Mesothelial cell of epicardium (in vitro differentiated cells): ENCODE measurements at regions not wholly inside any gene's neighbourhood (a gene's known extent, or its start where the extent isn't known, plus 50 kb on each side); places are given as distances from the start of the nearest gene placed in this dataset.

Experiments
- DNase-seq, 2 experiments: peaks; one replicate each; pipeline ENCODE4 v3.0.0; 2021; ENCODE audit warnings: low spot score in 2 of 2; ENCODE audit not compliant: unreplicated experiment in 2 of 2
- H3K27ac Mint-ChIP-seq: 2 replicates; pipeline ENCODE4 v1.8.0; 2021; ENCODE audit warnings: mixed read lengths
- H3K27me3 Mint-ChIP-seq: 2 replicates; pipeline ENCODE4 v1.8.0; 2021; ENCODE audit warnings: low read depth, mixed read lengths
- H3K36me3 Mint-ChIP-seq: 2 replicates; pipeline ENCODE4 v1.8.0; 2021; ENCODE audit warnings: mixed read lengths
- H3K4me1 Mint-ChIP-seq: 2 replicates; pipeline ENCODE4 v1.8.0; 2021; ENCODE audit warnings: mixed read lengths
- H3K4me3 Mint-ChIP-seq: 2 replicates; pipeline ENCODE4 v1.8.0; 2021; ENCODE audit warnings: mild to moderate bottlenecking, moderate library complexity, mixed read lengths
- H3K9me3 Mint-ChIP-seq: 2 replicates; pipeline ENCODE4 v1.8.0; 2021; ENCODE audit warnings: mixed read lengths
- CTCF ChIP-seq: fragments of 200-600 bp; sonication (generic); IDR thresholded peaks from one replicate; pipeline ENCODE4 v1.5.0; 2021; ENCODE audit warnings: antibody characterized with exemption; ENCODE audit not compliant: unreplicated experiment

DNA sequence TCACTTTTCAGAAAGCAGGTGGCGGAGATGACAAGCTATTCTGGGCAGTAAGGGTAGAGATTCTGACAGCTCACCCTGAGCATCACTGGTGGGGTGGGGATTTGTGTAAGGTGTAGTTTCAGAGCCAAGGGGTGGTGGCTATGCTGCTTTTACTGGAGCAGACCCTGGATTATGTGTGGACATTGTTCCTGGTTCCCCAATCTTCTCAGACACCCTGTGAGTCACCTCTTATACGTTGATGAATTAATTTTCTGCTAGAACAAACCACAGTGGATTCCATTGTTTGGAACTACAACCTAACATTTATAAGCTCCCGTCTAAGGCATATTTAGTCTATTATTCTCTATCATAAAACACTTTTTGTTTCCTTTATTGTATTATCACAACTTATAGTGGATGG, 169.5 kb upstream of the COL8A1 start:
- TF ChIP-seq CTCF = no peak
- H3K36me3 Mint-ChIP-seq = no peaks in the 10 kb centered on the region
- no peak overlapping the region for H3K4me3 Mint-ChIP-seq
- DNase-seq = no peak
- H3K27me3 Mint-ChIP-seq = no peaks in the 10 kb centered on the region
- H3K9me3 Mint-ChIP-seq = no peaks in the 10 kb centered on the region
- no peak overlapping the region for H3K27ac Mint-ChIP-seq
- H3K4me1 Mint-ChIP-seq = no peaks in the 10 kb centered on the region

- Mint-ChIP-seq H3K4me3 (no peak overlapping the region), H3K27ac (no peak overlapping the region), H3K9me3 (no peaks in the 10 kb centered on the region), H3K4me1 (no peaks in the 10 kb centered on the region), H3K36me3 (no peaks in the 10 kb centered on the region), H3K27me3 (no peaks in the 10 kb centered on the region)
- TF ChIP-seq CTCF = no peak
- no peak for DNase-seq
Measured at GRCh38 chr3:99467420-99467819, 171.0 kb upstream of the COL8A1 start.

GRCh38 chr3:99466331-99466730, 172.1 kb upstream of the COL8A1 start:
- Mint-ChIP-seq H3K36me3 (no peaks in the 10 kb centered on the region), H3K27ac (no peak overlapping the region), H3K9me3 (no peaks in the 10 kb centered on the region), H3K4me3 (no peak overlapping the region), H3K4me1 (no peaks in the 10 kb centered on the region), H3K27me3 (no peaks in the 10 kb centered on the region)
- DNase-seq = no peak
- no peak for TF ChIP-seq CTCF

DNA sequence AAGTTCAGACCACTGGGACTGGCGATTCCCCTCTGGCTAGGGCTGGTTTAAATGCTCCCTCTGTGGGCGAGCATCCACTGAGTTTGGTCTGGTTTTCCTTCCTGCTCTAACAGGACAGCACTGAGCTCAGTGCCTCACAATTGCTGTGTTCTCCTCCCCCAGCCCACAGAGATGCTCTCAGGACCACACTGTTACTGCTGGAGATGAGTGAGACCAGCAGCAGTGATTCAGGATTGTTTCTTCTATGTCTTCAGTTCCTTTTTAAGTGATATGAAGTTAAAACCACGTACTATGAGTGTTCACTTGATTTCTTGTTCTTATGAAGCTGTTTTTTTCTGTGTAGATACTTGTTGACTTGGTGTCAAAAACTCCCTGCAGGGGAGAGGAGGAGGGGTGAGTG, 180.4 kb upstream of the COL8A1 start:
- H3K9me3 Mint-ChIP-seq = peaks cover 14% of the 10 kb centered on the region
- no peaks in the 10 kb centered on the region for H3K36me3 Mint-ChIP-seq
- no peak for DNase-seq
- no peak for TF ChIP-seq CTCF
- H3K27me3 Mint-ChIP-seq = no peaks in the 10 kb centered on the region
- no peak overlapping the region for H3K27ac Mint-ChIP-seq
- H3K4me3 Mint-ChIP-seq = no peak overlapping the region
- H3K4me1 Mint-ChIP-seq = no peaks in the 10 kb centered on the region

GRCh38 chr3:99442599-99442998, 195.8 kb upstream of the COL8A1 start:
- no peak for TF ChIP-seq CTCF

DNA sequence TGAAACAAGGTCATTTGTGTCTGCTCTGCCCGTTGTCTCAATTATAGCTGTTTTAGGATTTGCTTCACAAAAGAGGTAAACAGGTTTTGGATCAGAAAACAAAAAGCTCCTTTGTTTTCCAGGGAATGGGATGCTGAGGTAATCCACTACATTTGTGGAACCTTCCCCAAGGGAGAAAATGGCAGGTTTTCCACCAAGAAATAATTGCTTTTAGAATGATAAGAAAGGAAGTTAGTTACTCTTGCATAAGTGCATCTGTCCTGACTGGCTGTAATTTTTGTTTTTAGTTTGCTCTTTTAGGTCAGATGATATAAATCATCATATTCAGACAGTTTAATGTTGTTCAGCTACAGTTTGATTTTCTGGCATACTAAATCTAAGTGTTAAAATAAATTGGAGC, 198.5 kb upstream of the COL8A1 start:
- H3K4me1 Mint-ChIP-seq = peaks cover 6% of the 10 kb centered on the region
- H3K27ac Mint-ChIP-seq = no peak overlapping the region
- H3K4me3 Mint-ChIP-seq = no peak overlapping the region
- no peak for DNase-seq
- peaks cover 22% of the 10 kb centered on the region for H3K9me3 Mint-ChIP-seq
- no peak for TF ChIP-seq CTCF
- H3K36me3 Mint-ChIP-seq = no peaks in the 10 kb centered on the region
- no peaks in the 10 kb centered on the region for H3K27me3 Mint-ChIP-seq

More at GRCh38 chr3:99442599-99442998, 195.8 kb upstream of the COL8A1 start:
- no peak overlapping the region for H3K27ac Mint-ChIP-seq
- no peak overlapping the region for H3K4me3 Mint-ChIP-seq
- no peak for DNase-seq
- H3K9me3 Mint-ChIP-seq = peaks cover 16% of the 10 kb centered on the region
- no peaks in the 10 kb centered on the region for H3K36me3 Mint-ChIP-seq
- H3K27me3 Mint-ChIP-seq = no peaks in the 10 kb centered on the region
- H3K4me1 Mint-ChIP-seq = peaks cover 6% of the 10 kb centered on the region
